GM23338 (cell line): ENCODE measurements at regions not wholly inside any gene's neighbourhood (a gene's known extent, or its start where the extent isn't known, plus 50 kb on each side); places are given as distances from the start of the nearest gene placed in this dataset.
A peak's percentile ranks its signal among the peaks of the same experiment; 100 is the strongest.

Experiments
- ATAC-seq: fragments of 200-7000 bp; cut with Tn5 transposase; 3 replicates; pipeline ENCODE4 v1.9.1; 2020
- DNase-seq: peaks from one replicate; pipeline ENCODE4 v3.0.0-alpha.2; 2015; ENCODE audit warnings: low spot score
- H2AFZ ChIP-seq: fragments of 200-600 bp; sonication (generic); 2 replicates; pipeline ENCODE4 v1.8.0; 2016; ENCODE audit warnings: antibody characterized with exemption, mild to moderate bottlenecking, moderate library complexity
- H3F3A ChIP-seq: fragments of 200-600 bp; sonication (generic); replicated peaks from 2 replicates; pipeline ENCODE4 v1.8.0; 2017; ENCODE audit warnings: antibody characterized with exemption, mixed run types, low read depth
- H3K27ac ChIP-seq: fragments of 200-600 bp; sonication (generic); 2 replicates; pipeline ENCODE4 v1.6.1; 2016; ENCODE audit warnings: low read depth
- H3K27me3 ChIP-seq: fragments of 200-600 bp; sonication (generic); 2 replicates; pipeline ENCODE4 v1.8.0; 2016; ENCODE audit warnings: mild to moderate bottlenecking, mixed run types, moderate library complexity; ENCODE audit not compliant: insufficient read depth
- H3K36me3 ChIP-seq: fragments of 200-600 bp; sonication (generic); 2 replicates; pipeline ENCODE4 v1.8.0; 2016; ENCODE audit warnings: mild to moderate bottlenecking; ENCODE audit not compliant: insufficient read depth
- H3K4me1 ChIP-seq: fragments of 200-600 bp; sonication (generic); 2 replicates; pipeline ENCODE4 v1.8.0; 2016; ENCODE audit warnings: mild to moderate bottlenecking, moderate library complexity; ENCODE audit not compliant: insufficient read depth
- H3K4me2 ChIP-seq: fragments of 200-600 bp; sonication (generic); 2 replicates; pipeline ENCODE4 v1.7.1; 2017; ENCODE audit warnings: mixed run types
- H3K4me3 ChIP-seq: fragments of 200-600 bp; sonication (generic); 2 replicates; pipeline ENCODE4 v1.6.1; 2016; ENCODE audit warnings: mixed run types
- H3K79me2 ChIP-seq: fragments of 200-600 bp; sonication (generic); replicated peaks from 2 replicates; pipeline ENCODE4 v1.8.0; 2017; ENCODE audit warnings: mild to moderate bottlenecking; ENCODE audit not compliant: insufficient read depth
- H3K9me2 ChIP-seq: fragments of 200-600 bp; sonication (generic); 2 replicates; pipeline ENCODE4 v1.8.0; 2017; ENCODE audit not compliant: insufficient read depth
- H4K20me1 ChIP-seq: fragments of 200-600 bp; sonication (generic); replicated peaks from 2 replicates; pipeline ENCODE4 v1.8.0; 2017; ENCODE audit warnings: mild to moderate bottlenecking; ENCODE audit not compliant: insufficient read depth
- H3K27ac Mint-ChIP-seq: 2 replicates; pipeline ENCODE4 v1.8.0; 2020; ENCODE audit warnings: inconsistent platforms, mild to moderate bottlenecking, moderate library complexity, mixed read lengths
- H3K27me3 Mint-ChIP-seq: 3 replicates; pipeline ENCODE4 v1.8.0; 2022; ENCODE audit warnings: low read depth, mild to moderate bottlenecking, moderate library complexity, mixed read lengths, inconsistent platforms; ENCODE audit not compliant: insufficient read depth, poor library complexity
- H3K36me3 Mint-ChIP-seq: 3 replicates; pipeline ENCODE4 v1.8.0; 2021; ENCODE audit warnings: low read depth, mild to moderate bottlenecking, inconsistent platforms, moderate library complexity, mixed read lengths
- H3K4me1 Mint-ChIP-seq: 3 replicates; pipeline ENCODE4 v1.8.0; 2020; ENCODE audit warnings: mild to moderate bottlenecking, inconsistent platforms, mixed read lengths
- H3K4me3 Mint-ChIP-seq: 3 replicates; pipeline ENCODE4 v1.8.0; 2021; ENCODE audit warnings: moderate library complexity, mild to moderate bottlenecking, inconsistent platforms, mixed read lengths
- H3K9me3 Mint-ChIP-seq: 3 replicates; pipeline ENCODE4 v1.8.0; 2020; ENCODE audit warnings: moderate library complexity, mild to moderate bottlenecking, inconsistent platforms, mixed read lengths
- JUNB ChIP-seq: IDR thresholded peaks from one replicate; pipeline ENCODE4 v1.6.1; 2016; ENCODE audit warnings: antibody characterized with exemption; ENCODE audit not compliant: unreplicated experiment
- NANOG ChIP-seq: IDR thresholded peaks from 2 replicates; pipeline ENCODE4 v1.6.1; 2016; ENCODE audit warnings: antibody characterized with exemption, borderline replicate concordance
- POLR2AphosphoS5 ChIP-seq: IDR thresholded peaks from 2 replicates; pipeline ENCODE4 v1.6.1; 2016; ENCODE audit warnings: antibody characterized with exemption, low read depth
- REST ChIP-seq: IDR thresholded peaks from one replicate; pipeline ENCODE4 v1.6.1; 2018; ENCODE audit warnings: antibody characterized with exemption; ENCODE audit not compliant: unreplicated experiment
- STAT1 ChIP-seq: IDR thresholded peaks from one replicate; pipeline ENCODE4 v1.6.1; 2016; ENCODE audit warnings: antibody characterized with exemption; ENCODE audit not compliant: unreplicated experiment
- ZNF114 ChIP-seq: fragments of 250-450 bp; sonication (Bioruptor Pico); IDR thresholded peaks from 2 replicates; pipeline ENCODE4 v1.5.0; 2020; ENCODE audit warnings: mild to moderate bottlenecking, moderate library complexity
- ZNF331 ChIP-seq: fragments of 250-450 bp; sonication (Bioruptor Pico); IDR thresholded peaks from 2 replicates; pipeline ENCODE4 v1.5.0; 2020; ENCODE audit warnings: low read depth, mild to moderate bottlenecking, moderate library complexity
- TF ChIP-seq, protein P1 (sequence below): IDR thresholded peaks from 2 replicates; pipeline ENCODE4 v1.6.1; 2016; ENCODE audit warnings: antibody characterized with exemption

- Mint-ChIP-seq H3K9me3 (peaks cover 5% of the 10 kb centered on the region), H3K36me3 (peaks cover 4% of the 10 kb centered on the region; the same call in 1 of the 3 replicates), H3K4me1 (no peaks in the 10 kb centered on the region; the same call in 2 of the 3 replicates), H3K27ac (no peak overlapping the region), H3K27me3 (peaks cover 6% of the 10 kb centered on the region), H3K4me3 (no peak overlapping the region)
- ATAC-seq (no peak), DNase-seq (no peak)
- Histone ChIP-seq H3K27me3 (no peaks in the 10 kb centered on the region), H3K27ac (no peak overlapping the region), H3K9me2 (no peaks in the 10 kb centered on the region), H3K36me3 (no peaks in the 10 kb centered on the region), H4K20me1 (no peaks in the 10 kb centered on the region), H2AFZ (no peak overlapping the region), H3K4me1 (no peaks in the 10 kb centered on the region), H3K4me3 (no peak overlapping the region), H3K4me2 (no peak overlapping the region), H3F3A (no peaks in the 10 kb centered on the region), H3K79me2 (no peaks in the 10 kb centered on the region)
- TF ChIP-seq STAT1: no peak
- TF ChIP-seq ZNF114 (CRISPR knock-in tag): no peak
- TF ChIP-seq NANOG: no peak
- TF ChIP-seq POLR2AphosphoS5: no peak
- TF ChIP-seq REST: no peak
- TF ChIP-seq JUNB: no peak
These were observed 83.9 kb upstream of the OSBPL8 start for GRCh38 chr12:76643438-76643837.

- H3K4me2 ChIP-seq: no peak overlapping the region
- no peaks in the 10 kb centered on the region for H4K20me1 ChIP-seq
- H3K27ac ChIP-seq: no peak overlapping the region
- H3K4me3 ChIP-seq: no peak overlapping the region
- H3K4me1 ChIP-seq: no peaks in the 10 kb centered on the region
- H3K36me3 ChIP-seq: no peaks in the 10 kb centered on the region
- H3K9me3 Mint-ChIP-seq: peaks cover 5% of the 10 kb centered on the region
- ATAC-seq: no peak
- H3K27me3 ChIP-seq: no peaks in the 10 kb centered on the region
- no peak overlapping the region for H3K27ac Mint-ChIP-seq
- peak overlapping the region; percentile 14; the same call in 1 of the 2 replicates for H2AFZ ChIP-seq
- no peaks in the 10 kb centered on the region for H3K9me2 ChIP-seq
- DNase-seq: no peak
- H3K27me3 Mint-ChIP-seq: peaks cover 2% of the 10 kb centered on the region
- H3K36me3 Mint-ChIP-seq: peaks cover 4% of the 10 kb centered on the region; the same call in 1 of the 3 replicates
- H3K4me3 Mint-ChIP-seq: no peak overlapping the region
- H3K4me1 Mint-ChIP-seq: no peaks in the 10 kb centered on the region; the same call in 2 of the 3 replicates
- no peaks in the 10 kb centered on the region for H3K79me2 ChIP-seq
- no peaks in the 10 kb centered on the region for H3F3A ChIP-seq
- TF ChIP-seq REST (no peak), STAT1 (no peak), NANOG (no peak), ZNF331 (CRISPR knock-in tag) (no peak)
- TF ChIP-seq, protein P1, sequence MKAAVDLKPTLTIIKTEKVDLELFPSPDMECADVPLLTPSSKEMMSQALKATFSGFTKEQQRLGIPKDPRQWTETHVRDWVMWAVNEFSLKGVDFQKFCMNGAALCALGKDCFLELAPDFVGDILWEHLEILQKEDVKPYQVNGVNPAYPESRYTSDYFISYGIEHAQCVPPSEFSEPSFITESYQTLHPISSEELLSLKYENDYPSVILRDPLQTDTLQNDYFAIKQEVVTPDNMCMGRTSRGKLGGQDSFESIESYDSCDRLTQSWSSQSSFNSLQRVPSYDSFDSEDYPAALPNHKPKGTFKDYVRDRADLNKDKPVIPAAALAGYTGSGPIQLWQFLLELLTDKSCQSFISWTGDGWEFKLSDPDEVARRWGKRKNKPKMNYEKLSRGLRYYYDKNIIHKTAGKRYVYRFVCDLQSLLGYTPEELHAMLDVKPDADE: no peak
These were observed 85.4 kb upstream of the OSBPL8 start for GRCh38 chr12:76644950-76645349.
